ENCODE measurements at regions not wholly inside any gene's neighbourhood (a gene's known extent, or its start where the extent isn't known, plus 50 kb on each side); places are given as distances from the start of the nearest gene placed in this dataset.

DNA sequence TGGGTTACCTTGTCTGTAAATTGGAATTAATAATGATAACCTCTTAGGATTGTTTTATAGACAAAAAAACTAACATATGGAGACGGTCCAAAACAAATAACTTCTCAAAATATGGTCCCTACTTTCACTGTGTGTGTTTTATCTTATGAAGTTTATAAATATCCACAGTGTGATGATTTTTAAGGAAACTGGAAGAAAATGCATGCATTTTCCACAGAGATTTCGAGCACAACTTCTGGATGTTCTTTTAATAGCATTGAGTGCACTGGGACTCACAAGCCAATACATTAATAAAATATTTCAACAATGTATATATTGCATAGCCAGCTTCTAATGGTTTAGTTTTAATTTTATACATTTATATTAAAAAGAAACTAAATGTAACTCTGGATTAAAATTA is 87.9 kb upstream of the SPHKAP start:
- intact Hi-C loops (cut with micrococcal nuclease; ENCODE audit: unreplicated experiment) (no loop called here), in situ Hi-C loops (cut with HindIII; ENCODE audit: low pct_unique_long_range_greater_than_20kb, low sequenced_read_pairs) (no loop called here)
- H3K9me3 ChIP-seq (ENCODE audit: control insufficient read depth, insufficient read depth, low read depth, low read length) = no peaks in the 10 kb centered on the region; the same call in 1 of the 2 replicates
- CTCF ChIA-PET = no interaction called here
- POLR2A ChIA-PET = no interaction called here
- no TSS peak for BruUV-seq (replicated peaks)
- no peaks in the 10 kb centered on the region for H3K4me1 ChIP-seq (ENCODE audit: control insufficient read depth, insufficient read depth, low read length)
- H3K27me3 ChIP-seq (ENCODE audit: control insufficient read depth, insufficient read depth, low read length) = no peaks in the 10 kb centered on the region
- no peak overlapping the region for H3K27ac ChIP-seq (ENCODE audit: low read length)
- ATAC-seq (no peak), DNase-seq (ENCODE audit: low read depth, low spot score) (no peak)
- H3K36me3 ChIP-seq (ENCODE audit: control insufficient read depth, insufficient read depth, low read length) = no peaks in the 10 kb centered on the region
- TF ChIP-seq POLR2AphosphoS5 (IDR thresholded peaks at IDR 0.05; ENCODE audit: low read depth, low read length) (no peak), SIN3A (IDR thresholded peaks at IDR 0.05; ENCODE audit: borderline replicate concordance, insufficient read depth, low read depth, low read length) (no peak), REST (IDR thresholded peaks at IDR 0.05; ENCODE audit: insufficient read depth in 1 of 2, low read depth in 2 of 2, low read length in 1 of 2) (no peak), TCF7L2 (IDR thresholded peaks at IDR 0.05; ENCODE audit: low read depth, low read length) (no peak), CTCF (IDR thresholded peaks at IDR 0.05) (no peak)
- H3K4me3 ChIP-seq (ENCODE audit: low read depth in 2 of 2, low read length in 2 of 2) = no peak overlapping the region

DNA sequence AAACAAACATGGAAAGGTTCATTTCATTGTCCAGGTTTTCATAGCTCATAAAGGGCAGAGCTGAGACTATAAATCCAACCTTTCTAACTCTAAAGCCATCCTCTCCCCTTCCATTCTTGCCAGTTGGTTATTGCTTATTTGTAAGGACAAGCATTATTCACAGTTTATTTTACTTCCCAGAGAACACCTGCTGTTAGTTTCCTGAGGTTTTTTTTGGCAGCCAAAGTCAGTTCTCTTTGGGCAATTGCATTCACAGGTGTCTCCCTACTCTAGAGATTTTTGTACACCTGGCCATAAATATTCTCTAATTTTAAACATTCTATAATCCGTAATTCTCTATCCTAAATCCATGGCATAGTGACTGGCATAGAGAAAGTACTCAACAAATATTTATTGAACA is 87.3 kb upstream of the SPHKAP start:
- CTCF ChIA-PET = no interaction called here
- Histone ChIP-seq H3K27ac (ENCODE audit: low read length) (no peak overlapping the region), H3K9me3 (ENCODE audit: control insufficient read depth, insufficient read depth, low read depth, low read length) (no peaks in the 10 kb centered on the region; the same call in 1 of the 2 replicates), H3K4me1 (ENCODE audit: control insufficient read depth, insufficient read depth, low read length) (no peaks in the 10 kb centered on the region), H3K4me3 (ENCODE audit: low read depth in 2 of 2, low read length in 2 of 2) (no peak overlapping the region), H3K27me3 (ENCODE audit: control insufficient read depth, insufficient read depth, low read length) (no peaks in the 10 kb centered on the region), H3K36me3 (ENCODE audit: control insufficient read depth, insufficient read depth, low read length) (no peaks in the 10 kb centered on the region)
- in situ Hi-C loops (cut with HindIII; ENCODE audit: low pct_unique_long_range_greater_than_20kb, low sequenced_read_pairs) = no loop called here
- no peak for TF ChIP-seq TCF7L2 (IDR thresholded peaks at IDR 0.05; ENCODE audit: low read depth, low read length)
- TF ChIP-seq POLR2AphosphoS5 (IDR thresholded peaks at IDR 0.05; ENCODE audit: low read depth, low read length) = no peak
- no peak for TF ChIP-seq REST (IDR thresholded peaks at IDR 0.05; ENCODE audit: insufficient read depth in 1 of 2, low read depth in 2 of 2, low read length in 1 of 2)
- TF ChIP-seq SIN3A (IDR thresholded peaks at IDR 0.05; ENCODE audit: borderline replicate concordance, insufficient read depth, low read depth, low read length) = no peak
- TF ChIP-seq CTCF (IDR thresholded peaks at IDR 0.05) = no peak
- intact Hi-C loops (cut with micrococcal nuclease; ENCODE audit: unreplicated experiment) = no loop called here
- ATAC-seq (no peak), DNase-seq (ENCODE audit: low read depth, low spot score) (no peak)
- POLR2A ChIA-PET = no interaction called here
- BruUV-seq (replicated peaks) = no TSS peak

All from Panc1 (cell line).